ENCODE measurements at regions not wholly inside any gene's neighbourhood (a gene's known extent, or its start where the extent isn't known, plus 50 kb on each side); places are given as distances from the start of the nearest gene placed in this dataset.
A peak's percentile ranks its signal among the peaks of the same experiment; 100 is the strongest.

DNA sequence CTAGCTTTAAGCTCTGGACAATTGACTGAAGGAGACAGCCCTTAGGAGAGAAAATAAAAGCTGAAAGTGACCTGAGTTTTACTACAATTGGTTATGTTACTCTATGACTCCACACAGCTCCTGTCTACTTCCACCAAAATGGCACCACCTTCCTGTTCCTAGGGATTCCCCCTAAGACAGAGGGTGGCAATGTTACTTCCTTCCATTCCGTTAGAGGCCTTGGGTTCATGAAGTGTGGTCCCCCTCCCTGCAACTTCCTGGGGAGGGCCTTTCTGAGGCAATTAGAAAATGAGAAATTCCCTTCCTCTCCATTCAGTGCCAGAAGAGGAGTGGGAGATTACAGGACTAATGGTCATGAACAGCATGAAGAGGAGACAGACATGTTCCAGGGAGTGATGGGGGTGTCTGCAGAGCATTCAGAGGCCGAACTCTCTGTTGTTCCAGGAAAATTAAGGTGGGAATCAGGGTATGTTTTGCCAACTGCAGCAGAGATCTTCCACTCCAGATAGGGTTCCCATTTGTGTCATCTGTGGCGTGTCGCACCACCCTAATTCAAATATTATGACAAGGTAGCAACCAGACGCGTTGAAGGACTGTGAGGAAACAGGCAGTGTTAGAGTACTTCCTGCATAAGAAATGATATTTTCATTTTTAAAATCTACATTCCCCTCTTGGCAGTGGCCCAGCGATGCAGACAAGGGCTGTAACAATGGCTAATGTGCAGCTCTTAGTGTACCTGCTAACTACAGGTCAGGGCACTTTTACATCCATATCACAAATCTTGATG, 53.1 kb upstream of the TRIM67 start:
- intact Hi-C loops (cut with DNase I; ENCODE audit: low total_unique reads), result no loop called here
- peaks cover 0 to 8% (median 0%) of the 10 kb centered on the region in 3 donors for H3K27me3 ChIP-seq
- H3K4me3 ChIP-seq, result no peak overlapping the region
- peaks cover 0 to 10% (median 0%) of the 10 kb centered on the region in 4 donors for H3K4me1 ChIP-seq
- no peak overlapping the region for H3K27ac ChIP-seq
- WGBS, 5 donors, result 34 to 51% (median 44%) methylated on average over 7 of the region's 7 CpGs
- H3K9me3 ChIP-seq, result peaks cover 0 to 3% (median 0%) of the 10 kb centered on the region in 4 donors
- peak in 1 of 2 donors; percentile 39 for DNase-seq
- TF ChIP-seq, protein P1, sequence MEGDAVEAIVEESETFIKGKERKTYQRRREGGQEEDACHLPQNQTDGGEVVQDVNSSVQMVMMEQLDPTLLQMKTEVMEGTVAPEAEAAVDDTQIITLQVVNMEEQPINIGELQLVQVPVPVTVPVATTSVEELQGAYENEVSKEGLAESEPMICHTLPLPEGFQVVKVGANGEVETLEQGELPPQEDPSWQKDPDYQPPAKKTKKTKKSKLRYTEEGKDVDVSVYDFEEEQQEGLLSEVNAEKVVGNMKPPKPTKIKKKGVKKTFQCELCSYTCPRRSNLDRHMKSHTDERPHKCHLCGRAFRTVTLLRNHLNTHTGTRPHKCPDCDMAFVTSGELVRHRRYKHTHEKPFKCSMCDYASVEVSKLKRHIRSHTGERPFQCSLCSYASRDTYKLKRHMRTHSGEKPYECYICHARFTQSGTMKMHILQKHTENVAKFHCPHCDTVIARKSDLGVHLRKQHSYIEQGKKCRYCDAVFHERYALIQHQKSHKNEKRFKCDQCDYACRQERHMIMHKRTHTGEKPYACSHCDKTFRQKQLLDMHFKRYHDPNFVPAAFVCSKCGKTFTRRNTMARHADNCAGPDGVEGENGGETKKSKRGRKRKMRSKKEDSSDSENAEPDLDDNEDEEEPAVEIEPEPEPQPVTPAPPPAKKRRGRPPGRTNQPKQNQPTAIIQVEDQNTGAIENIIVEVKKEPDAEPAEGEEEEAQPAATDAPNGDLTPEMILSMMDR (IDR thresholded peaks at IDR 0.05), result no peak
- TF ChIP-seq POLR2A (IDR thresholded peaks at IDR 0.05), result no peak
- no peaks in the 10 kb centered on the region for H3K36me3 ChIP-seq

DNA sequence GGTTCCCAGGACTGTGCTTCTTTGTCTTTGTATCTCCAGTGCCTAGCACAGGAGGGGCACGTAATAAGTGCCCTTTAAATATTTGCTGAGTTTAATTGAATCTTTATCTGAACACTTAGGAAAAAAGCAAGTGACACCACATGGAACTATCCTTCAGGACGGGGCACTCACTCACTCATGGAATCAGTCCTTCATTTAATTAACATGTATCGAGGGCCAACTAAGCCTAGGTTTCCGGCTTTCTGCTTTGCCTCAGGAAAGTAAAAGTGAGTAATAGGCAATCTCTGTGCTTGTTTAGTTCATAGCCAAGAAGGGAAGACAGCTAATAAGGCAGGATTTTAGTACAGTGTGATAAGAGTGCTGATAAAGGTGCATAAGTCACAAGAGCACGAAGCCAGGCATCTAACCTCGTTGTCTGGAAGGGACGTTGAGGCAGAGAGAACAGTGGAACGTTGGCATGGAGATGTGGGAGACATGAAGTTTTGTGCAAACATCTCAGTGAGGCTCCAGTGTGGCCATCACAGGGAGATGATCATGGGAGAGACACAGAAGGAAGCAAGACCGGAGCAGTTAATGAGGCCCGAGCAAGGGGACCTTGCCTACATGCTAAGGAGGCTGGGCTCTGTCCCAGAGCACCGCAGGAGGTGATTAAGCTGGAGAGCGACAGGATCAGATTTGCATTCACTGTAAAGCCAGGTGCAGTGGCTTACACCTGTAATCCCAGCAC, 54.1 kb upstream of the TRIM67 start:
- H3K4me3 ChIP-seq, result no peak overlapping the region
- no peak overlapping the region for H3K27ac ChIP-seq
- DNase-seq, result no peak
- 54 to 69% (median 62%) methylated on average over 12 of the region's 12 CpGs for WGBS, 5 donors
- no peak for TF ChIP-seq POLR2AphosphoS5 (IDR thresholded peaks at IDR 0.05)
- no peak for TF ChIP-seq POLR2A (IDR thresholded peaks at IDR 0.05)
- no peak for TF ChIP-seq EP300 (IDR thresholded peaks at IDR 0.05)
- TF ChIP-seq, protein P1 (IDR thresholded peaks at IDR 0.05), result no peak
- peaks cover 0 to 3% (median 0%) of the 10 kb centered on the region in 4 donors for H3K9me3 ChIP-seq
- intact Hi-C loops (cut with DNase I; ENCODE audit: low total_unique reads), result no loop called here
- H3K4me1 ChIP-seq, result peaks cover 0 to 10% (median 0%) of the 10 kb centered on the region in 4 donors
- H3K27me3 ChIP-seq, result peaks cover 0 to 8% (median 0%) of the 10 kb centered on the region in 3 donors
- H3K36me3 ChIP-seq, result no peaks in the 10 kb centered on the region

DNA sequence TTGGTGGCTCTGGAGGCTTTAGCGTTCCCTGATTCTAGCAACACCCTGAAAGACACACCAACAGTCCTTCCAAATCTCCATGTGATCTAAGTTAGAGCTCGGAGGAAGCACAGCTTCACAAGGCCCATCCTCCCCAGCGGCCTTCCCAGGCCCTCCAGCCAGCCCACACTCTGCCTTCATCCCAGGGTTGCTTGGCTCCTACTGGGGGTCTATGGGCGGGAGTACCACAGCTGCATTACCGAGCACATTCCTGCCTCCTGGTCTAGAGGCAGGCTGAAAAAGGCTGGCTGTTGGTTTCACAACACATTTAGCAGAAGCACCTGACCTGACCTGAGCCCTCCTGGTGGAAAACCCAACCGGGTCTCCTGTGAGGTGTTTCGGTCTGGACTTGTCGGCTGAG, 54.7 kb upstream of the TRIM67 start:
- Histone ChIP-seq H3K27me3 (peaks cover 0 to 8% (median 0%) of the 10 kb centered on the region in 3 donors), H3K4me3 (no peak overlapping the region), H3K4me1 (peaks cover 0 to 10% (median 0%) of the 10 kb centered on the region in 4 donors), H3K9me3 (peaks cover 0 to 3% (median 0%) of the 10 kb centered on the region in 4 donors), H3K27ac (no peak overlapping the region), H3K36me3 (no peaks in the 10 kb centered on the region)
- WGBS, 5 donors, result 80 to 90% (median 86%) methylated on average over 7 to 8 of the region's 8 CpGs
- intact Hi-C loops (cut with DNase I; ENCODE audit: low total_unique reads), result no loop called here
- TF ChIP-seq POLR2A (IDR thresholded peaks at IDR 0.05) (no peak), POLR2AphosphoS5 (IDR thresholded peaks at IDR 0.05) (no peak), EP300 (IDR thresholded peaks at IDR 0.05) (no peak)
- TF ChIP-seq, protein P1 (IDR thresholded peaks at IDR 0.05), result no peak
- DNase-seq, result no peak

DNA sequence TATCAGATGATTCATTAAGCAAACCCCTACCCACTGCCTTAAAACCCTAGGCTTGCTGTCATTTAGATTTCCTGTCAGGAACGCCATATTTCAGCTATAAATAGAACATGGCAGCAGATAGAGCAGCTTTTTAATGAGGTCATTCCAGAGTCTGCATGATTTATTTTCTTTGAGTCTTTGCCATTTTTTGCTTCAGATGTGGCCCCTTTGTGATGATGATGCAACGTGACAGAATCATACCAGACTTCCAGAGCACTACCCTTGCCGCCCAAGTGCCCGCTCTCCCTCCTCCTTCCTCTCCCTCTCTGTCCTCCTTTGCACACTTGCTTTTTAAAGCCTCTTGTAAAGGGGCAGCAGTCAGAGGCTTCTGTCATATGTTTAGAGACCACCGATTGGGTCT, 55.5 kb upstream of the TRIM67 start:
- peaks cover 0 to 3% (median 0%) of the 10 kb centered on the region in 4 donors for H3K9me3 ChIP-seq
- peaks cover 0 to 10% (median 0%) of the 10 kb centered on the region in 4 donors for H3K4me1 ChIP-seq
- no peak overlapping the region for H3K4me3 ChIP-seq
- intact Hi-C loops (cut with DNase I; ENCODE audit: low total_unique reads), result no loop called here
- no peak for TF ChIP-seq EP300 (IDR thresholded peaks at IDR 0.05)
- TF ChIP-seq POLR2A (IDR thresholded peaks at IDR 0.05), result no peak
- TF ChIP-seq POLR2AphosphoS5 (IDR thresholded peaks at IDR 0.05), result no peak
- TF ChIP-seq, protein P1 (IDR thresholded peaks at IDR 0.05), result no peak
- no peaks in the 10 kb centered on the region for H3K36me3 ChIP-seq
- peaks cover 0 to 2% (median 0%) of the 10 kb centered on the region in 3 donors for H3K27me3 ChIP-seq
- H3K27ac ChIP-seq, result no peak overlapping the region
- peak in 1 of 2 donors; percentile 57 for DNase-seq
- WGBS, 5 donors, result 32 to 58% (median 50%) methylated on average over 5 of the region's 5 CpGs

All from stomach (tissue), 8 donors.